HG02885 (cell line): ENCODE measurements at regions not wholly inside any gene's neighbourhood (a gene's known extent, or its start where the extent isn't known, plus 50 kb on each side); places are given as distances from the start of the nearest gene placed in this dataset.

Source experiments
- ATAC-seq: cut with Tn5 transposase; IDR thresholded peaks from one replicate; pipeline ENCODE4 v1.9.1; 2021; ENCODE audit warnings: mild to moderate bottlenecking; ENCODE audit not compliant: unreplicated experiment, poor library complexity

DNA sequence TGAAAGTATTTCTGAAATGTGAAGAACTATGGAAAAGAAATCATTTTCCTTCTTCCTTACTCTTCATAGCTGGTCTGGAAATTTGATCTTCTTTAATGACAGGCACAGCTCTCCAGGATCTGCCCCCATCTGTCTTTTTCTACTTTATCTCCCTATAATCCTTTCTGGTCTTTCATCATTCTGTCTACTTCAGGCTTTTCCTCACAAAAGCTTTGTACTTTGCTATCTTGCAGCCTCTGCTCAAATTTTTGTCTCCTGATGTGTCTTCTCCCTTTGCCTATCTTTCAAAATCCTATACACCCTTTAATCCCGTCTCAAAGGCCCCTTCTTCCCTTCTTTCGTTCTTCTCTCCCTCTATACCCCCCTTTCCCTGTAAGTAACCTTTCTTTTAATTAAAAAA, 114.9 kb upstream of the ATP10B start:
- ATAC-seq = no peak

DNA sequence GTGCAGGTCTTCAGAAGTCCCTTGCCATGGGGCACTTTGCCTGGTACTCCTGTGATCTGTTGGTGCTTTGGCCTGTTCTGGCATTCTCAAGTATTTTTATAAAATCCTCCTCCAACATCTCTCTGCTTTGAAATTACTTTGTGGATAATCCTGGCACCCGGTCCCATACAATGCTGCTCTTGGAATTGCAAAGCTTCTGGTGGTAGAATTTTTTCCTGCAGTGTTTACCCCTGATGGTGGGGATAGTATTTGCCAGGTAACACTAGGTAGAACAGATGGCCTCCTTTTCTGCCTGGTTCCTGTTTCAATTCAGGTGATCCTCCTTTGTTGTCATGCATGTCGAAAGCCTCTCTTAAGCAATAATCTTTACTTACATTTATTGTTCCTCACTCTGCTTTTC, 109.8 kb upstream of the ATP10B start:
- no peak for ATAC-seq

DNA sequence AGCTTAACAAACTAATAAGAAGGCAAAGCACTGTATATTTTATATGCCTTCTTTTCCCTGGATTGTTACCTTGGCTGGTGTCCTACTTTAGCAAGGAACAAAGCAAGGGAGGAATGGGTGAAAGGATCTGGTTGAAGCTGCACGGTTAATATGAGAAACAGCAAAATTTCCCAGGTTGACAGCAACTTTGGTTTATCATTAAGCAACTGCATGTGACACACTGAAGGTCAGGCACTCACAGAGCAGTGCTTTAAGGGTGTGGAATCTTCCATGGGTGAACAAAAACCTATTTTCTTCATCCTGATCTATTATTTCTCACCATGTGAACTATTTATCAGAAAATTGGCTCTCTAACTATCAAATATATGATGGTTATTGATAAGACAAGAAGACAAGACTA, 109.0 kb upstream of the ATP10B start:
- no peak for ATAC-seq

DNA sequence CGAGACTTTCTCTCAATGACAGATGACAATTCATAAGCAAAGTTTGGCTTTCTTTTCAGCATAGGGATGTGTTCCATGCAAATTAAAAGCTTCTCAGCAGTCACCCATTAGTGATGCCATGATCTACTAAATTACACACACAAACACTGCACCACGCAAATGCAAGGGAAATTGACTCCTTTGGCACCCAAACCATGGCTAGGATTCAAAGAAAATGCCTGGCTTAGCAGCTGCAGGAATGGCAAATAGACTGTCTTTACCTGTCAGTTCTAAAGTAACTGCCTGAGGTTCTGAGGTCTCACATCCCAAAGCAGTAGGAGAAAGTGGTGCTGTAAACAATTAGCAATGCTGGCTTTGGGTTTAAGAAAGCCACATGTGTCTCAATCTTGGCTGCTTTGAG, 108.6 kb upstream of the ATP10B start:
- no peak for ATAC-seq

DNA sequence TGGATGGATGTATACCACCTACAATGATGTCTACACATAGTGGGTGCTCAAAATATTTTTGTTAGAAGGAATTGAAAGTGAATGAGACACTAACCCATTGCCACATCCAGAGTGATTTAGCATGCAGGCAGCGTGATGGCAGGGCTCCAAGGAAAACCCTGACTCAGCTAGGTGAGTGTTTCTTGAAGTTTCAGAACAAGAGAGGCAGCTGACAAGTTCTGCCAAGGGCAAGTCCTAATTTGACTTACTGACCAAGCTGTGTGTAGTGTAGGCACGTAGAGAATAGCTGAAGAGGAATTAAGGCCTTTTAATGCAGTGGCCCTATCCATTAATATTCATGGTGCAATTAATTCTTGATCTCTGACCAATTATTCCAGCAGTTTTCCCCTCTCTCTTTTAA, 107.8 kb upstream of the ATP10B start:
- ATAC-seq = no peak

DNA sequence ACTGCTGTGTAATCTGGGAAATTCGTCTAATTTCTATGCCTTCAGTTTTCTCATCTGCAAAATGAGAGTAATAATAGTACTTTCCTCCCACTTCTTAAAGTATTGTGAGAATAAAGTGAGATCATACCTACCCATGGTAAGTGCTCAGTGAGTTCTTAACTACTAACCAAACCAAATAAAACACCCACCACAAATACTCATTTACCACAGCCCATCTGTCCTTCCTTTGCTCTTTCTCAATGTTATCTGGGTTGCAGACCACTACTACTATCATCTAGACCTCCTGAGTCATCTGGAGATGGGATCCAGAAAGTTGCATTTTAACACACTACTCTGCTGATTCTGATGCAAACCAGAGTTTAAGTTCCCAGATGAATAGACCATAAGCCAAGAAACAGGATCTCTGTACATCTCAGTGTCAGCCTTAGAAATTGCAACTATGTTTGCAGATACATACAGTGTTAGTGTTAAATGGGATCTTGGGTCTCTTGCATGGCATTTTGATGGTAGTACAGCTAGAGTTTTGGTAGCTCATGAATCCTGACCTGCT, 105.4 kb upstream of the ATP10B start:
- no peak for ATAC-seq

DNA sequence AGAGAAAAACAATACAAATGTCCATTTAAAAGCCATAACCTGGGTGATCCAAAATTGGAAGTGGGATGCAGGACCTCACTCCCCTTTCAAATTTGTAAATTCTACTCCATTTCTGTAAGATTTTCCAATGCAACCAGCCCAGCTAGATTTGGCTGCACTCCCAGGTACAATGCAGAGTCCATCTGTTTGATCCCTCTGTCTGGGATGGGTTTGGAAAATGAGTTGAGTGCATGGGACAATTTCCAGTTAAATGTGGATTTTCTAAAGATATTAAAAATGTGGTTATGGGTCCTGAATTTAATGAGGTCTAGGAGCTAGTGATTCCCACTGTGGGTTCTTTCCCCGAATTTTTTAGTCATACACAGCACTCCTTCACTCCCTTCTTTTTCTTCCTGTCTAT, 104.0 kb upstream of the ATP10B start:
- no peak for ATAC-seq

DNA sequence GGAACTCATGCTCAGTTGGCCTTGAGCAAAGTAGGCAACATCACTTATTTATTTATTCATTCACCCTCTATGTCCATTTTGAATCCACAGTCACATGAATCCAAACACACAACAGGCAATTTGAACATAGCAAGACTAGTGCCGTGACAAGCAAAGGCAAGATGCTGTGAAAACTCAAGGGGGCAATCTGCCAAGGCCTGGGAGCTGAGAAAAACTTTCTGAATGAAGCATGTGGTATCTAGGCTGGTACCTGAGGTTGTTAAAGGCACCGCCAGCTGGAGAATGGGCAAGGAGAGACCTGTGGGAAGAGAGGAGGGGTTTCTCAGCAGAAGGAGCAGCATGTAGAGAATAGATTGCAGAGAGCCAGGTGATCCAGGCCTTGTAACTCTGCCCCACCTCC, 98.3 kb upstream of the ATP10B start:
- no peak for ATAC-seq

DNA sequence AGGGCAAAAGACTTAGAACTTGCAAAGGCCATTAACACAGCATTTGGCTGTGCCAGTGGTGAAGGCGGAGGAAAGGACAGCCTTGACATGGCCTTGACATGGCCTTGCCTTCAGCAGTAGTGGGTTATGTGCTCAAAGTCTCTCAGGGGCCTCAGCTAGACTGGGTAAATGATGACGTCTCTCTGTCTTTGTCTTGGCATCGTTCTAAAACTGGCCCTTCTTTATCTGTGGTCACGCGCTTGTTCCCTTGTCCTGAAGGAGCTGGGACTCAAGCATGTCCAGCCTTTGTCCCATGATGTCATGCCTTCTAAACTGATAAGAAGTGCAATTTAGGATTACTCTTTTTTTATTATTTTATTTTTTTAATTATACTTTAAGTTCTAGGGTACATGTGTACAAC, 88.7 kb upstream of the ATP10B start:
- ATAC-seq = no peak

DNA sequence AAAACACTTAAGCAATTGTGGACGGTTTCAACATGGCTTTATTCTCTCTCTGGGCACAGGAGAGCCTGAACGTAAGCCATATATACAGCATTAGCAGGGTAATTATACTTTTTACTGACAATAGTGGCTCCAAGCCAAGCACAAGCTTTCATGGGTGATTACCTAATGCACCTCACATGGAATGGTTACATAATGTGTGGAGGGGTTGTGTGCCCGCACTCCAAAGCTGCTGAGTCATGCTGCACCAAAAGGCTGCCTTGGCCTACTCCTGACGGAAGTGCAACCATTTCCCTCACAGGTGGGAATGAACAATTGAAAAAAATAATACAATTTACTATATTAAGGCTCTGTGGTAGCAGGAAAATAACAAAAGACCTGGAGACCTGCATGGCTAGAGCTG, 86.5 kb upstream of the ATP10B start:
- ATAC-seq = no peak

DNA sequence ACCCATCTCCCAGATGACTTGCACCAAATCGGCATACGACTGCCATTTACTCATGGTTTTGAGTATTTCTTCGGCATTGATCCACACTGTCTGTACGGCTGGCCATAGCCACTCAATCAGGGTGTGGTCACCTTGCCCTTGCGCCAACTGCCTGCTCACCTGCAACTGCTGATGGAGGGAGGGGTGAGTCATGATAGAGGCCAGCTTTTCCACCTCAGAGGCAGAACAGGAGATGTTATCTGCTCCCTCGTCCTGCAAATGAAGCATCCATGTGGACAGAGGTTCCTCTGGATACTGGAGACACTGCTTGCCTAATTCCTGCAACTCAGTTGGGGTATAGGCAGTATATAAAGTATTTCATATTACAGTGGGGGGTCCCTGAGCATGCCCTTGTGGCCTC, 85.6 kb upstream of the ATP10B start:
- ATAC-seq = no peak

DNA sequence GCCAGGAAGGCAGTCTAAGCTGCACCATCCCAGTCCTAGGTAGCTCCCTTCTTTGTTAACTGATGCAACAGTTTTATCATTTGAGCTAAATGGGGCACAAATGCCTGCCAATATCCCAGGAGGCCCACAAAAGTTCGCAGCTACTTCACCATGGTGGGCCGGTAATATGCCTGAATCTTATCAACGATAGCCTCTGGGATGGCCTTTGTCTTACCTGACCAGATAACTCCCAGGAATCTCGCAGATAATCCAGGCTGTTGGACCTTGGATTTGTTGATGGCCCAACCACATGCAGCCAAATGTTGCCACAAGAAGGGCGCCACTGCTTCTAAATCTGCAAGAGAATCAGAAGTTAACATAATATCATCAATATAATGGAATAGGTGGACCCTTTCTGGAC, 83.8 kb upstream of the ATP10B start:
- ATAC-seq = no peak

DNA sequence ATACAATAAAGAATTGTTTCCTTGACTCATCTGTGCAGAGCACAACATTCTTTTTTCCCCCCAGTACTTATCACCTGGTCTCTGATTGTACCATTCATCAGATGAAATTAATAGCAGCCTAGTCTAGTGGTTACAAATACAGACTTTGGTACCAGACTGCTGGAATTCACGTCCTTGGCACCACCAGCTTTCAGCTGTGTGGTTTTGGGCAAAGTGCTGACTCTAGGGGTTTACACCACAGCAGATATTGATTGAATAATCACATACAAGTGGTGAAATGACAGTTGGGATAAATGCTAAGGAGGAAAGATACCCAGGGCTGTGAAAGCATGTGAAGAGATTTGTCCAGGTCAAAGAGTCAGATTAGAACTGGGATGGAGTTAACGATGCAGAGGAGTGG, 79.3 kb upstream of the ATP10B start:
- ATAC-seq = no peak

DNA sequence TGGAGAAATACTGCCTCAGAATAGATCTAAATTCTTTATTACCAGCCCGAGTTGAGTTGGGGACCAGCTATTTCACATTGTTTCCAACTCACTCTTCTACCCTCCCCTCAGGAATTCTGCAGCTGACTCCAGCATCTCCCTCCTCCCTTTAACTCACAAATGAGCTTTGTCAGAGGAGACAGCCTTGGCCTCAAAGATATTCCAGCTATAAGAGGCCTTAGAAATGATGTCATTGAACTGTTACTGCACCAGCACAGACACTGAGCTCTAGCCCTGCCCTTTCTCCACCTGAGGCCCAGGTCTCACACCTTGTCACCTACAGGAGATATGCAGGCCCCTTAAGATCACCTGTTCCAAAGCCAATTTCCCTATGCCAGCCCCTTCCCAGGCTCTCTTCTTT, 78.4 kb upstream of the ATP10B start:
- no peak for ATAC-seq

DNA sequence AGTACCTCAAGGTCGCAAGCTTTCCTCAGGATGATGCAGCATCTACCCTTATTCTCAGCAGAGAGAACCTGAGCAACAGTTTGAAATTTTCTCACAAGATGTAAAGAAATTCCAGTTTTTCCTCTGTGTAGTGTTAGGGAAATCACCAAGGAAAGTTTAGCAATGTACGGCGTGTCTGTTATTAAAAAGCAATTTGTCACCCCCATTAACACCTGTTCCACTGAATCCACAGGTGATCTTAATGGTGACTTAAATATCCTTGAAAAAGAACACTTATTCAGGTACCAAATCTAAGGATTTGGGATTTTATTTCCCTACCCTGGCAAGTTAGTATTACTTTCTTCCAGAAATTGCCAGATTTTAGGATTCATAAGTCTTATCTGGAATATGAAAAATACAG, 77.9 kb upstream of the ATP10B start:
- ATAC-seq = no peak

DNA sequence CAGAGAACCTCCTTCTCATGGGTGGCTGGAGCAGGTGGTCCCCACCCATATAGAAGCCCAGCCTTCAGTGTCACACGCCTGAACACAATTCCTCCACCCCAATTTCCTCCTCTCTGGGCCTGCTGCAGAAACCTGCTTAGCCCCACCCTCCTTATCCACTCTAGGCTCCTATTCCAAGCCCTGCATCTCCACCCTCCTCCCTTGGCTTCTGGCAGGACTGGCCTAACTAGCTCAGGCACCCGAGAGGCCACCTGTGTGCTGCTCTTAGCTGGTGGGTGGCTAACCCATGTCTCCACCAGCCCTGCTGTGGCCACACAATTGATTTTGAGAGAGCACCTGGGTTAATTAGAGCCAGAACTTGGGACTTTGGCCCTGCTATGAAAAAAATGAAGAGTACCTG, 77.3 kb upstream of the ATP10B start:
- ATAC-seq = no peak

DNA sequence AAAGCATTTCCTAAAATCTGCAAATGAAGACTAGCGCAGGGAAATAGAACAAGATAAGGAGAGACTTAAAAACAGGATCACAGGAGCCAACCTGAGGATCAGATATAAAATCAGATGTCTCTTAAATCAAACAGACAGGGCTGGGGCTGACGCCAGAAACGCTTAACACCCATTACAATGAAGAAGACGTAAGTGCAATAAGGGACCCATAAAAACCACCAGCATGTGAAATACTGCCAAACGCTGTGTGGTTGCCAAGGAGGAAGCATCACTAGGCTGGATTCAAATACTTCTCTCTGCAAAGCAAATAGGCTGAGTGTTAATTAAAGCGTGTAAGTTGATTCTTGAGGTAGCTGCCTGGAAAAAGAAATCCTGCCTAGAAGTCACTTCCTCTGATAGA, 74.4 kb upstream of the ATP10B start:
- ATAC-seq = no peak

DNA sequence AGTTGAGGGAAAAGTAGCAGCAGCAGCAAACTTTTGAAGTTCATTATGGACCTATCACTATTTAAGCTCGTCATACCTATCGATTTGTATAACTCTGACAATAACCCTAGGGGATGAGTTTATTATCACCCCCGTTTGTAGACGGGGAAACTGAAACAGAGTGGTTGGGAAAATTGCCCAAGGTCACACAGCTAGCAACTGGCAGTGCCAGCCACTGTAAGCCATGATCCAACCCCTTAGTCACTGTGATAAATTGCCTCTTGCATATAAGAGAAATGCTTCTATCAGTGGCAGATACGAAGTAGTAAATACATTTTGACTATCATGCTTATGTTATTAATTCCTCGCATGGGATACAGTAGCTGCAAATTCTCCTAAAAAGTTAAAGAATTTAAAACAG, 73.3 kb upstream of the ATP10B start:
- no peak for ATAC-seq

DNA sequence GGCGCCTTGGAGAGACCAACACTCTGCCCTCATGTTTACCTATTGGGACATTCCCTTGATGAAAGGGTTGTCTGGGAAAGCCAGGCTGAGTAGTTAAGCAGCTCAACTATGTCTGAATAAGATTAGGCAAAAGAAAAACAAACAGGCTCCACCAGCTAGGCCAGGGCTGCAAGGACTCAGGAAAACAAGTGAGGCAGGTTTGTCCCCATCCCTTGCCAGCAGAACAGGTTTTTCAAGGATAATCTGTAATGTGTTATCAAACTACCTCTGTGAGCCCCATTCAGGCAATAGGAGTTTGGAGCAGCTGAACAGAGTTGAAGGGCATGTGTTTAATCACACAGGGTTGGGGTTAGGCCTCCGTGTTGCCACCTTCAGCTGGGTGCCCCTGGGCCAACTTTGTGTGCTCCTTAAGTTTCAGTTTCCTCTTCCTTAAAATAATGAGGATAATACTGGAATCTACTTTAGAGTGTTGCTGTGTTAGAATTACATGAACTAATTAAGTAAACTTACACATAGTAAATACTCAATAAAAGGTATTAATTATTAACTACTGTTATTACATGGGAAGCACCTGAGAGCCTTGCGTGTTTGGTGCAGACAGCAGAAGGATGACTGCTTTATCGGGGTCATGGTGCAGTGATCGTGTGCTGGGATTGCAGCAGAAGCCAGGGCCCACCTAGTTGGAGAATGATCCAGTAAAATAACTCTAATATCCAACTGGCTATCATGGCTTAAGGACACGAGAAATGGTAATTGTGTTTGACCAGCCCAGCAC, 72.1 kb upstream of the ATP10B start:
- ATAC-seq = no peak

DNA sequence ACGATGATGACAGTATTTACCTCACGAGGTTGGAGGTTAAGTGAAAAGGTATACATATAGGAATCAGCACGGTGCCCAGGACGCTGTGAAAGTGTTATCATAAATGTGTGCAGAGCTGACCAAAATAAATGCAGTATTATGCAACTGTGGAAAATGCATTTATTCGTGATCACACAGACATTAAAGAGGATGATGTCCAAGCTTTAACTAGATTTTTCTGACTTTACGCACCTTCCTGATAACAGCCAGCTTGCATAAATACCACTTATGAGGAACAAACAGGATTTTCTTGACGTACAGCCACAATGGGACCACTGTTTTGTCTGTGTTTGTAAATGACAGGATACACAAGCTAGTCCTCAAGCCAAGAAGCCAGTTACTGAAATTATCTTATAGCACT, 71.4 kb upstream of the ATP10B start:
- no peak for ATAC-seq

DNA sequence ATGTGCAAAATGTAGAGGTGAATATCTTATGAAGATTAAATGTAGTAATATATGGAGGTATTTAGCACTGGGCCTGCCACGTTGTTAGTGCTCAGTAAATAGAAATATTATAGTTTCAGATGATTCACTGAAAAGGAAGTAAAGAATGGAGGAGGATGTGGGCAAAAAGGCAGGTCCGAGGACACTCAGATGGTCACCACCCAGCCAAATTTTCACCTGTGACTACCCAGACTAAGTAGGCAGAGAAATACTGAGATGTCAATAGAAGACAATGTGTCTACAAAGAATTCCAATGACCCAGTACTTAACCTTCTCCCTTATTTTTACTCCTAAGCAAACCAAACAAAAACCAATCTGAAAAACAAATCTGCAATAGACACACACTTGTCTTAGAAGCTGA, 70.3 kb upstream of the ATP10B start:
- no peak for ATAC-seq

DNA sequence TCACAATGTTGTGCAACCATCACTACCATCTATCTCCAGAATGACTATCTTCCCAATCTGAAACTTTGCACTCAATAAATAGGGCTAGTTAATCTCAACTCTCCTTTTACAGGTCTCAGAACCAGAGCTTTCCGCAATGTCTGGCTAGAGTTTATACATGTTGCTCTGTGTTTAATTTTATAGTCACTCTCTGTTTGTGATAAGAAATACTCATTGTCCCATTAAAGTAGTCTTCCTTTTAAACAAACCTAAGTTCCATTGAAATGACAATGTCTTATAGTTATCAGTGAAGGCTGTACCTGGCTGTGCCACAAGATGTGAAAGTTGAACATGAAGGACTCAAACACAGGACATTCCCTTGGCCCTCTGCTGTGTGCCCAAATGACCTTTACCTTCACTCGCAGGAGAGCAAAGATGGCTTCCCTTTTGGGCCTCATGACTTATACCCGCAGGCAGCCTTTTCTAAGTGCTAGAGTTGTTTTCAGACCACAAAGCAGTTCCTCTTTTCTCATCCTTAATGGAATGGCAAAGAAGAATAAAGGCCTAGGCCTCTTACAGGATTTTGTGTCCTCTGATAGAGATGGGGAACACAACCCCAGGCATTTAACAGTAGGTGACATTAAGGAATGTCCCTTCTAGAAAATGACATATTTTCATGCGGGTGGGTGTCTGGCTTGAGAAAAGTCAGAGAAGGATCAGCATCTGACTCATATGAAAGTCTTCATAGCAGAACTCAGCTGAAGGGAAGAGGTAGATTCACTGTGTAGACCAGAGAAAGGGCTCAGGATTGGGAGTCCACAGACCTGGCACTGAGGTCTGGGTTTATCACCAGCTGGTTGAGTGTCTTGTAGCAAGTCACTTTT, 69.6 kb upstream of the ATP10B start:
- no peak for ATAC-seq
